ENCODE measurements at regions not wholly inside any gene's neighbourhood (a gene's known extent, or its start where the extent isn't known, plus 50 kb on each side); places are given as distances from the start of the nearest gene placed in this dataset.

DNA sequence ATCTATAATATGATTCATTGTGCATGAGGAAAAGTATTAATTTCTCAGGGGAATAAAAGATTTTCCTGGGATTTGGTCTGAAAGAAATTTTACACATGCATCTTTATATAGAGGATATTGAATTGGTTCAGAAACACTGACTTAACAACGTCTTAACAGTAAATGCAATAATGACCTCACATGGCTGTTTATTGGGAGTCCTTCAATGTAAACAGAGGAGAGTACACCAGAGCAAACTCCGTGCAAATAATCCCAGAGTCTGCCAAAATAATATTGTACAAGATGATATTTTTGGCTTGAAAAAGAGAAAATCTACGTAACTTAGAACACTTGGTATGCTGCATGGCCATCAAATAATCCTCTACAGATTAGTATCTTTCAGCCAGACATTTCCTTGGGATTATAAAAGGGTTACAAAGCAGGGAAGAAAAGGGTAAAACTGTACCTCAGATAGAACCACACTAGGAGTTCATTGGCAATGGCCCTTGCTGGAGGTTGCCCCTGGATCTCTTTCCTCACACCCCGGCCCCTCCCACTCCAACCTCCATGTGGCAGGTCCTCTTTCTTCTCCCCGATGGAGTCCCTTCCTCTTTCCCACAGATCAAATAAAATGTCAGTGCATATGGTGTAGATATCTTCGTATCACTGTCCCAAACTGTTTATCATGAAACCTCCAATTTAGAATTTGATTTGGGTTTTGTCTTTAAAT lies 196.4 kb downstream of the EVX1 start:
- dilution Hi-C loops (cut with MboI; ENCODE audit: extremely low pct_ligation_motif_present, low sequenced_read_pairs), result no loop called here

More for the DNA sequence above, 196.4 kb downstream of the EVX1 start:
- no TSS peak for BruUV-seq (replicated peaks)
- H2AFZ ChIP-seq (ENCODE audit: low read depth, low read length), result no peak overlapping the region
- no peak overlapping the region for H3K4me3 ChIP-seq (replicated peaks in 1 of 3; ENCODE audit: insufficient read depth in 1 of 3, low read depth in 1 of 3, low read length in 3 of 3)
- no peaks in the 10 kb centered on the region for H3K9me1 ChIP-seq (replicated peaks; ENCODE audit: control insufficient read depth, extremely low read depth, insufficient read depth, low read length)
- CTCF ChIA-PET, result no interaction called here
- no peaks in the 10 kb centered on the region for H3K9me3 ChIP-seq (replicated peaks; ENCODE audit: control insufficient read depth, insufficient read depth, low read length)
- POLR2A ChIA-PET, result no interaction called here
- H3K36me3 ChIP-seq (ENCODE audit: control insufficient read depth in 2 of 2, extremely low read depth in 1 of 2, insufficient read depth in 2 of 2, low read length in 2 of 2), result no peaks in the 10 kb centered on the region
- H3K4me2 ChIP-seq (ENCODE audit: insufficient read depth, low read length), result no peak overlapping the region
- no peaks in the 10 kb centered on the region for H3K79me2 ChIP-seq (ENCODE audit: control insufficient read depth, insufficient read depth, low read length)
- DNase-seq (ENCODE audit: low read depth, low spot score) (no peak), FAIRE-seq (no peak)
- H4K20me1 ChIP-seq (replicated peaks; ENCODE audit: control insufficient read depth, extremely low read depth, insufficient read depth, low read length), result no peaks in the 10 kb centered on the region
- TF ChIP-seq FOS (IDR thresholded peaks at IDR 0.05; ENCODE audit: borderline replicate concordance, insufficient read depth, low read length), result no peak
- TF ChIP-seq, protein P1, sequence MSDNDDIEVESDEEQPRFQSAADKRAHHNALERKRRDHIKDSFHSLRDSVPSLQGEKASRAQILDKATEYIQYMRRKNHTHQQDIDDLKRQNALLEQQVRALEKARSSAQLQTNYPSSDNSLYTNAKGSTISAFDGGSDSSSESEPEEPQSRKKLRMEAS (IDR thresholded peaks at IDR 0.05; ENCODE audit: insufficient read depth, insufficient read length), result no peak
- no peak for TF ChIP-seq JUN (IDR thresholded peaks at IDR 0.05; ENCODE audit: borderline replicate concordance, insufficient read depth, insufficient read length, low read depth)
- TF ChIP-seq MYC (IDR thresholded peaks at IDR 0.05; ENCODE audit: low read depth, low read length), result no peak
- TF ChIP-seq, protein P2, sequence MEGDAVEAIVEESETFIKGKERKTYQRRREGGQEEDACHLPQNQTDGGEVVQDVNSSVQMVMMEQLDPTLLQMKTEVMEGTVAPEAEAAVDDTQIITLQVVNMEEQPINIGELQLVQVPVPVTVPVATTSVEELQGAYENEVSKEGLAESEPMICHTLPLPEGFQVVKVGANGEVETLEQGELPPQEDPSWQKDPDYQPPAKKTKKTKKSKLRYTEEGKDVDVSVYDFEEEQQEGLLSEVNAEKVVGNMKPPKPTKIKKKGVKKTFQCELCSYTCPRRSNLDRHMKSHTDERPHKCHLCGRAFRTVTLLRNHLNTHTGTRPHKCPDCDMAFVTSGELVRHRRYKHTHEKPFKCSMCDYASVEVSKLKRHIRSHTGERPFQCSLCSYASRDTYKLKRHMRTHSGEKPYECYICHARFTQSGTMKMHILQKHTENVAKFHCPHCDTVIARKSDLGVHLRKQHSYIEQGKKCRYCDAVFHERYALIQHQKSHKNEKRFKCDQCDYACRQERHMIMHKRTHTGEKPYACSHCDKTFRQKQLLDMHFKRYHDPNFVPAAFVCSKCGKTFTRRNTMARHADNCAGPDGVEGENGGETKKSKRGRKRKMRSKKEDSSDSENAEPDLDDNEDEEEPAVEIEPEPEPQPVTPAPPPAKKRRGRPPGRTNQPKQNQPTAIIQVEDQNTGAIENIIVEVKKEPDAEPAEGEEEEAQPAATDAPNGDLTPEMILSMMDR (IDR thresholded peaks at IDR 0.05; ENCODE audit: extremely low read depth in 1 of 2, insufficient read depth in 1 of 2, low read depth in 1 of 2, low read length in 2 of 2), result no peak
- TF ChIP-seq POLR2A (IDR thresholded peaks at IDR 0.05; ENCODE audit: low read depth, low read length), result no peak
- no peak for TF ChIP-seq EZH2 (IDR thresholded peaks at IDR 0.05; ENCODE audit: borderline replicate concordance, low read depth, low read length, severe bottlenecking)
- no peak for TF ChIP-seq POLR2AphosphoS5 (IDR thresholded peaks at IDR 0.05; ENCODE audit: insufficient read depth, low read depth, low read length)
- TF ChIP-seq GATA2 (IDR thresholded peaks at IDR 0.05; ENCODE audit: insufficient read depth, insufficient read length, low read depth, low read length), result no peak
- no peak overlapping the region for H3K9ac ChIP-seq (replicated peaks; ENCODE audit: extremely low read depth, insufficient read depth, low read length)
- H3K4me1 ChIP-seq (ENCODE audit: control insufficient read depth, extremely low read depth, insufficient read depth, low read length), result no peaks in the 10 kb centered on the region
- intact Hi-C loops (cut with micrococcal nuclease), result no loop called here
- H3K27ac ChIP-seq (ENCODE audit: insufficient read depth, low read depth, low read length), result no peak overlapping the region
- no peaks in the 10 kb centered on the region for H3K27me3 ChIP-seq (ENCODE audit: control insufficient read depth in 2 of 2, insufficient read depth in 2 of 2, low read length in 2 of 2)
